GM18909 (cell line): ENCODE measurements at regions not wholly inside any gene's neighbourhood (a gene's known extent, or its start where the extent isn't known, plus 50 kb on each side); places are given as distances from the start of the nearest gene placed in this dataset.

Experiments
- ATAC-seq: cut with Tn5 transposase; IDR thresholded peaks from one replicate; pipeline ENCODE4 v1.9.1; 2021; ENCODE audit warnings: mild to moderate bottlenecking; ENCODE audit not compliant: unreplicated experiment, poor library complexity

DNA sequence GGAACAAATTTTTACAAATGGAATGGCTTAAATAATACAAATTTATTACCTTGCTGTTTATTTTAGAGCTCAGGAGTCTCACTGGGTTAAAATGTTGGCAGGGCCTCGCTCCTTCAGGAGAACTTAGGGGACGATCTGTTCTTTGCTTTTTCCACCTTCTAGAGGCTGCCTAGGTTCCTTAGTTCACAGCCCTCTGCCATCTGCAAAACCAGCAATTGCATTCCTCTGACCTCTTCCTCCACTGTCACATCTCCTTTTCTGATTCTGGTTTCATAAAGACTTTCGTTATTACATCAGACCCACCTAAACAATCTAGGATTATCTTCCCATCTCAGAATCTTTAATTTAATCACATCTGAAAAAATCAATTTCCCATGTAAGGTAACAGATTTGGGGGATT is 249.6 kb upstream of the SPRY2 start:
- ATAC-seq = no peak

GRCh38 chr13:80586356-80586755 is 245.4 kb upstream of the SPRY2 start:
- no peak for ATAC-seq

- ATAC-seq = no peak
These were observed 244.6 kb upstream of the SPRY2 start for GRCh38 chr13:80585531-80585930.

GRCh38 chr13:80584785-80585184 is 243.9 kb upstream of the SPRY2 start:
- no peak for ATAC-seq

DNA sequence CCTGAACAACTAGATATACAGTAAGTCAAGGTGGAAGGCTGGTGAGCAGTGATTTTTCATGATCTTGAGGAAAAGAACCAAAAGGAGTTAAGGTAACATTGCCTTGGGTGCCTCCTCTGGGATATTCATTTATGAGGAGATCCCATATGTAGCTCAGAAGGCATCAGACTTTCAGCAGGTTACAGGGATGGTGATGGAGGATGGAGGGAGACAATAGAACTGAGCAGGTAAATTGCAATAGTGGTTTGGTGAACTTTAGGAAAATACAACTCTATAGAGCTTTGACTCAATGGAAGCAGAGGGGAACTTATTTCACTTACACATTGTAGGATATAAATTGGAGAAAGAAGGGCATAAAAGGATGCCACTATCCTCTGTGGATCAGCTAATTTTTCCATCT is 243.4 kb upstream of the SPRY2 start:
- no peak for ATAC-seq

DNA sequence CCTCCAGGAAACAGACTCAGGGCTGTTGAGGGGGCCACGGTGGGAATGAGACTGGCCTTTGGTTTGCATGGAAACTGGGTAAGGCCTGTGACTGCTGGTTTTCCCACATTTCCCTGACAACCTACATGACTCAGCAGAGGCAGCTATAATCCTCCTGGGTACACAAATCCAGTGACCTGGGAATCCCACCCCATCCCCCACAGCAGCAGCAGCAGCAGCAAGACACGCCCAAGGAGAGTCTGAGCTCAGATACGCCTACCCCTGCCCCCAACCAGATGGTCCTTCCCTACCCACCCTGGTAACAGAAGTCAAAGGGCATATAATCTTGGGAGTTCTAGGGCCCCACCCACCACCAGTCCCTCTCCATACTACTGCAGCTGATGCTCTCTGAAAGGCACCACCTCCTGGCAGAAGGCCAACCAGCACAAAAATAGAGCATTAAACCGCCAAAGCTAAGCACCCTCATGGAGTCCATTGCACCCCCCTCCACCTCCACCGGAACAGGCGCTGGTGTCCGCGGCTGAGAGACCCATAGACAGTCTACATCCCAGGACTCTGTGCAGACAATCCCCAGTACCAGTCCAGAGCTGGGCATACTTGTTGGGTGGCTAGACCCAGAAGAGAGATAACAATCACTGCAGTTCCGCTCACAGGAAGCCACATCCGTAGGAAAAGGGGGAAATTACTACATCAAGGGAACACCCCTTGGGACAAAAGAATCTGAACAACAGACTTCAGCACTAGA is 237.2 kb upstream of the SPRY2 start:
- ATAC-seq = no peak

DNA sequence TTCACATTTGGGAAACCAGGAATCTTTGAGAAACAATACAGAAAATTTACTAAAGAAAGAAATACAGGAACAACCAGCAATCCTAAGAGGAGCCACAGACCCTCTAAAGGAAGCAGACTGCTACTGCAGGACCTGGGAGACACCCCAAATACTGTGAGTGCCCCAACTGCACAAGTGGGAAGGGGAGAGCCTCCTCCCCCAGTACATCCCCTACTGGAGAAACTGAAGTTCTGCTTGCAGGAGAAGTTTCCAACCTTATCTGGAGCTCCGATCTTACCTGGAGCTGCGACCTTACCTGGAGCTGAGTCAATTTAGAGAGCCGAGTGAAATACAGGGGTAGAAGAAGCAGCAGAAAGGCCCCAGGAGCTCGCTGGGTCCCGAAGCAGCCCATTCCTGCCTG is 236.4 kb upstream of the SPRY2 start:
- ATAC-seq = no peak

DNA sequence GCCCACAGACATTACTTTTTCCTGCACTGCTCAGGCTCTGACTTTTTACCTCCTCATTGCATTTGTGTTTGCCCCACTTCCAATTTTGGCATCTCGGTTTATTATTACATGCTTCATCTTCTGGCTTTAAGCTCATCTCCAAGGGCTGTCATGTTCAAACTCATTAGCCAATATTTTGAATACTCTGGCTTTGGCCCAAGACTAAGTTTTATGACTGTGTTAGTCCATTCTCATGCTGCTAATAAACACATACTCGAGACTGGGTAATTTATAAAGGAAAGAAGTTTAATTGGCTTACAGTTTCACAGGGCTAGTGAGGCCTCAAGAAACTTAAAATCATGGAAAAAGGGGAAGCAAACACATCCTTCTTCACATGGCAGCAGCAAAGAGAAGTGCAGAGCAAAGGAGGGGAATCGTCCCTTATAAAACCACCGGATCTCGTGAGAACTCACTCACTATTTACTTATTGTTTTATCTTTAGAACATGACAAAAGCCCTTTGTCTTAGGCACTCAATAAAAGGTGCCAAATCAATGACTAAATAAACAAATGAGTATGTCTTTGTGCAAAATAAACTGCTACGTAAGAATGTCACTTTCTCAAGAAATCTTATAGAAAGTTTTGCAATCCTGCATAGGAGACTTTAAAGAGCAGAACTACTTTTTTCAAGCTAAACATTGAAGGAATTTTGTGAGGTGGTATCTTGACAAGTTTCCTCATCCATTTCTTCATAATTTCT is 233.4 kb upstream of the SPRY2 start:
- no peak for ATAC-seq

DNA sequence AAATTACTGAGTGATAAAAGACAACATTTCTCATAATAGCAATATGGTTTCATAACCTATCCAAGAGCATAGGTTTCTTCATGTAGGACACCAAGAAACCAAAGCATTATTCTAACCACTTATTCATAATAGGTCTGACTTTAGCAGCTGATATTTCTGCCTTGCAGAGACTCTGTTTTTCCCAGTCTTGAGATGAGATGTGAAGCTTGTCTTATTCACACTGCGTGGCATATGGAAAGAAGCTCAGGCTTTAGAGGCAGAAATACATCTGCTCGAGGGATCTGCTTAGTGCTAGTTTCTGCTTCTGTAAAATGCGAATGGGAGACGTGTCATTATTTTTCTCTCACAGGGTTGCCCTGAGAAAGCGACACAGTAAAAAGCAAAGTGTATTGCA is 232.0 kb upstream of the SPRY2 start:
- no peak for ATAC-seq

GRCh38 chr13:80572308-80572922 is 231.5 kb upstream of the SPRY2 start:
- no peak for ATAC-seq

GRCh38 chr13:80571346-80572307 is 230.7 kb upstream of the SPRY2 start:
- no peak for ATAC-seq

- no peak for ATAC-seq
These were observed 222.5 kb upstream of the SPRY2 start for GRCh38 chr13:80563439-80563838.

- no peak for ATAC-seq
These were observed 221.7 kb upstream of the SPRY2 start for GRCh38 chr13:80562433-80563156.

DNA sequence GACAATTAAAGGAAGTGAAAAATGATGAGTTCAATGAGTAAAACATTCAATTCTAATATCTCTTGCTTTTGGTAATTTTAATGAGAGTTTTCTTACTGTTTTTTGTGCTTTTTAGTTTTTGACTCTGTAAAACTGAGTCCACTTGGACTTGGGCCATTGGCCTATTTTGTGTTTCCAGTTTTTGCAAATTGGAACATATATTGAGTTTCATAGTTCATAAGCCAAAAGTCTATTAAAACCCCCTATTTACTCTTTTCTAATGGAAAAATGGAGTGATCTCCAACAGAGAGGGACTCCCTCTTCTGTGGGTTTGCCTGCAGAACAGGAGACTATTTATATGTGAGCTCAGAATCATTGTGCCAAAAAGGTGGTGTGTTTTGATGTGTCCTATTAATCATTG is 219.7 kb upstream of the SPRY2 start:
- no peak for ATAC-seq

DNA sequence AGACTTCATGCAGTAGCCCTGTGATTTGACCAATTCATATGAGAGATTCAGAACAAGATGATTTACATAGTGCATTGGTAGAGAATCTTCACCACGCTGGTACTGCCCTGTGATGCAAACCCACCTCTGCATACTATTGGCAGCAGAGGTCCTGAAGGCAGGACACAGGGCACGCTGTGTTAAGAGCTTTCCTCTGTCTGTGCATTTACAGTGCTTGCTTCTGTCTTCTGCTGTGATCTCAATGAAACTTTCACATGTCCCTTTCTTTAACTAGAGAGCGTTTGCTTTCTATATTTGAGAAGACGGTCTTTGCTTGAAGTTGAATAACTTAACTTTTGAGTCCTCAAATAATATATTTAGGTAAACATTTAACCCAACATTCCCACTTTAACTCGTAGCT is 219.0 kb upstream of the SPRY2 start:
- ATAC-seq = no peak

- no peak for ATAC-seq
These were observed 217.1 kb upstream of the SPRY2 start for GRCh38 chr13:80558074-80558473.

DNA sequence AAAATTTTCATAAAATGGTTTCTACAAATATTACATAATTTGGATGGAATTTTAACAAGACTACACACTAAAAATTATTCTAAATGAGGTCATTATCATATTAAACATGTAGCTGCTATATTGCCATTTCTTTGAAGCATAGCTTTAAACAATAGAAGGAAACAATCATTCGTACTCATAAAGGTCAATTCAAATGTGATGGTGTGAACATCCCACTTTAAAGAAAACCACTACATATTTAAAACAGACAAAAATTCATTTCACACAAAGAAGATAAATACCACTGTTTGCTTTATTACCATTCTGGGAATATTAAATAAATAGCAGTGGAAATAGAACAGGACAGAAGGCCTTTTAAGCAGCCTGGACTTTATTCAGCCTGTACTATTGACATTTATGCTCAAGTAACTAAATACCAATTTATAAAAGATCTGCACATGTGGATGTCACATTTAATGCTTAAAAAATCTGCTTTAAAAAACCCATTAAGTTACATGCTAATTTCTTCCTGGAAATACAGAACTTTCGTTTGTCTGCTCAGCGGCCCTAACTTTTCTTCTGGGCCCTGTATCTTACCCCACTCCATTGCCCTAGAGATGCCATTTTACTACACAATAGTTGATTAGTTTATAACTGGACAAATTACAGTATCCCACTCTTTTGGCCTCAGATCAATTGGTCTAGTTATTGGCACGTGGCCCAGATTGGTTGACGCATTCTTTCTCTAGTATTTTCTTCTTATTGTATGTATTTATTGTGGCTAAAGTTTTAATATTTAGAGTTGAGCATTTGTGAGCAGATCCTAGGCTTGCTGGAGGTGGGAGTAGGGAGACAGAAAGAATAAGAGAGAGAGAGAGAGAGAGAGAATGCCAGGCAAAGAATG is 215.1 kb upstream of the SPRY2 start:
- ATAC-seq = no peak

GRCh38 chr13:80552851-80553440 is 212.0 kb upstream of the SPRY2 start:
- no peak for ATAC-seq
